NT2/D1 (cell line): ENCODE measurements at regions not wholly inside any gene's neighbourhood (a gene's known extent, or its start where the extent isn't known, plus 50 kb on each side); places are given as distances from the start of the nearest gene placed in this dataset.

Experiments
- DNase-seq: peaks from one replicate; pipeline ENCODE4 v3.0.0-alpha.2; 2011; ENCODE audit warnings: low read depth, low spot score
- H3K27me3 ChIP-seq: 2 replicates; pipeline ENCODE4 v1.6.0; 2011; ENCODE audit warnings: mild to moderate bottlenecking; ENCODE audit not compliant: insufficient read length, insufficient read depth
- H3K36me3 ChIP-seq: 2 replicates; pipeline ENCODE4 v1.6.1; 2011; ENCODE audit warnings: mild to moderate bottlenecking, low read length, mixed read lengths; ENCODE audit not compliant: insufficient read depth, insufficient read length
- H3K4me1 ChIP-seq: 2 replicates; pipeline ENCODE4 v1.5.1; 2011; ENCODE audit not compliant: insufficient read depth, insufficient read length
- H3K4me3 ChIP-seq: 2 replicates; pipeline ENCODE4 v1.5.1; 2011; ENCODE audit warnings: low read depth; ENCODE audit not compliant: insufficient read length
- H3K9ac ChIP-seq: 2 replicates; pipeline ENCODE4 v1.6.0; 2011; ENCODE audit warnings: low read depth; ENCODE audit not compliant: insufficient read length
- H3K9me3 ChIP-seq: 2 replicates; pipeline ENCODE4 v1.5.1; 2011; ENCODE audit warnings: mild to moderate bottlenecking, low read length; ENCODE audit not compliant: insufficient read depth
- SUZ12 ChIP-seq: IDR thresholded peaks from 2 replicates; pipeline ENCODE4 v1.6.1; 2011; ENCODE audit not compliant: insufficient read length, insufficient read depth; ENCODE audit errors: extremely low read depth
- YY1 ChIP-seq: IDR thresholded peaks from 2 replicates; pipeline ENCODE4 v1.6.1; 2011; ENCODE audit not compliant: insufficient read length, insufficient read depth
- ZNF274 ChIP-seq: IDR thresholded peaks from 2 replicates; pipeline ENCODE4 v1.6.1; 2011; ENCODE audit warnings: mild to moderate bottlenecking, low read depth, low read length

DNA sequence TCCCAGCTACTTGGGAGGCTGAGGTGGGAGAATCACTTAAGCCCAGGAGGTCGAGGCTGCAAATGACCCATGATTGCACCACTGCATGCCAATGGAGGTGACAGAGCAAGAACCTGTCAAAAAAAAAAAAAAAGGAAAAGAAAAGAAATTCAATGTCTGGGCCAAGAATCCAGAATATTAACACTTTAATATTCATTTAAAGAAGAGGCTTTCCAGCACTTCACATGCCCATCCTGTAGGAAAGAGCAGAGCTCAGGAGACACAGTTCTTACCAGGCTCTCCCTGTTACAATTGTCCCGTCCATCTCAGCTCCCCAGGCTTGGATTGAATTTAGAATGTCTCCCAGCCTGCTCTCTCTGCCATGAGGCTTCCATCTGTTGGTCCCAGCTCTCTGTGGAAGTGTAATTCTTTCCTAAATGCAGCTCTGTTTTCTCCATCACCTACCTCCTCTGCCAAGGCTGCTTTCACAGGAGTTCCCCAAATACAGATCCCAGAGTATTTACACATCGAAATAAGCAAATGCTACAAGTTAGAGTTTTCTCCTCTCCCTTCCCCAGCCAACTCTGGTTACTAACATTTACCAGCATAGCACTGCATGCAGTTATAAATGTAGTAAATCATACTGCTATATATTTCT is 116.6 kb upstream of the CDC42BPA start:
- Histone ChIP-seq H3K4me1 (no peaks in the 10 kb centered on the region), H3K36me3 (no peaks in the 10 kb centered on the region), H3K9me3 (no peaks in the 10 kb centered on the region), H3K9ac (no peak overlapping the region), H3K4me3 (no peak overlapping the region), H3K27me3 (peaks cover 2% of the 10 kb centered on the region)
- no peak for TF ChIP-seq ZNF274
- no peak for TF ChIP-seq YY1
- no peak for TF ChIP-seq SUZ12
- DNase-seq, result no peak

GRCh38 chr1:227433663-227434341 is 115.5 kb upstream of the CDC42BPA start:
- no peaks in the 10 kb centered on the region for H3K4me1 ChIP-seq
- peaks cover 2% of the 10 kb centered on the region for H3K27me3 ChIP-seq
- no peak for DNase-seq
- H3K9me3 ChIP-seq, result no peaks in the 10 kb centered on the region
- no peak overlapping the region for H3K9ac ChIP-seq
- H3K36me3 ChIP-seq, result no peaks in the 10 kb centered on the region
- no peak for TF ChIP-seq SUZ12
- TF ChIP-seq YY1, result no peak
- TF ChIP-seq ZNF274, result no peak
- no peak overlapping the region for H3K4me3 ChIP-seq

DNA sequence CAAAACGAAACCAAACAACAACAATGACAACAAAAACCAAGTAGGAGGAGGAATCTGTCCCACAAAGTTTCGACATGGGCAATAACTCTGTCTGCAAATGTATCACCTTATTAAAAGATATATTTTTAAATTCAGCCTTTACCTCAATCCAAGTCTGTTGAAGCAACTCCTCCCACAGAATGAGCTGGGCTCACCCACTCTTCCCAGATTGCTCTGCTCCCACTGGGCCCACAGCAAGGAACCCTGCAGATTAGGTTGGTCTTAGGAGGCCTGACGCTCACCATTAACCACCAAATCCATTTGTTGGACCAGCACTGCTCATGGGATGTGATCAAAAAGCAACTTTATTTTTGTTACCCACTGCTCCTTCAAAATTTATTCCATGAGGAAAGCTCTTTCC is 114.7 kb upstream of the CDC42BPA start:
- DNase-seq, result no peak
- Histone ChIP-seq H3K9me3 (no peaks in the 10 kb centered on the region), H3K4me1 (peaks cover 2% of the 10 kb centered on the region), H3K9ac (no peak overlapping the region), H3K4me3 (no peak overlapping the region), H3K27me3 (peaks cover 2% of the 10 kb centered on the region), H3K36me3 (no peaks in the 10 kb centered on the region)
- TF ChIP-seq SUZ12, result no peak
- no peak for TF ChIP-seq ZNF274

GRCh38 chr1:227432181-227432535 is 113.9 kb upstream of the CDC42BPA start:
- no peaks in the 10 kb centered on the region for H3K9me3 ChIP-seq
- no peak overlapping the region for H3K4me3 ChIP-seq
- peaks cover 2% of the 10 kb centered on the region for H3K27me3 ChIP-seq
- no peak for TF ChIP-seq SUZ12
- TF ChIP-seq YY1, result no peak
- no peak for TF ChIP-seq ZNF274
- H3K36me3 ChIP-seq, result no peaks in the 10 kb centered on the region
- H3K9ac ChIP-seq, result no peak overlapping the region
- no peak for DNase-seq
- H3K4me1 ChIP-seq, result peaks cover 2% of the 10 kb centered on the region

GRCh38 chr1:227429447-227430359 is 111.4 kb upstream of the CDC42BPA start:
- H3K4me3 ChIP-seq, result no peak overlapping the region
- no peaks in the 10 kb centered on the region for H3K36me3 ChIP-seq
- TF ChIP-seq YY1 (no peak), ZNF274 (no peak), SUZ12 (no peak)
- peaks cover 2% of the 10 kb centered on the region for H3K27me3 ChIP-seq
- peaks cover 2% of the 10 kb centered on the region for H3K4me1 ChIP-seq
- no peaks in the 10 kb centered on the region for H3K9me3 ChIP-seq
- H3K9ac ChIP-seq, result no peak overlapping the region
- DNase-seq, result no peak

DNA sequence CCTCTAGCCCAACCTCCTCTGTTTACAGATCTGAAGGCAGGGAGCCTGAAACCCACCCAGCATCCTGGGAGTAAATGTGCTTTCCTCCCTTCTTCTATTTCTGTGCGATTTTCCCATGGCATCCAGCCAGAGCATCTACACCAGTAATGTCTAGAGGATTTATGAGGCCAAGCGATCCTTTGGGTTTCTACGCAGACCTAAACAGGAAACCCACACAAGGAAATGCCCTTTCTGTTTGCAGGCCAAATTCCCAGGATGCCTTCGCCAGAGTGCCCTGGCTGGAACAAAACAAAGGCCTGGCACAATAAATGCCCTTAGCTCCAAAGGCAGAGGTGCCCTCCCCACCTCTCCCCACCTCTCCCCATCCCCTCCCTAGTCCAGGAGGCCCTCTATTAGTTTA is 110.5 kb upstream of the CDC42BPA start:
- TF ChIP-seq YY1 (no peak), ZNF274 (no peak), SUZ12 (no peak)
- peaks cover 2% of the 10 kb centered on the region for H3K4me1 ChIP-seq
- no peaks in the 10 kb centered on the region for H3K36me3 ChIP-seq
- DNase-seq, result no peak
- H3K27me3 ChIP-seq, result peaks cover 2% of the 10 kb centered on the region
- no peak overlapping the region for H3K9ac ChIP-seq
- H3K9me3 ChIP-seq, result no peaks in the 10 kb centered on the region
- H3K4me3 ChIP-seq, result no peak overlapping the region

DNA sequence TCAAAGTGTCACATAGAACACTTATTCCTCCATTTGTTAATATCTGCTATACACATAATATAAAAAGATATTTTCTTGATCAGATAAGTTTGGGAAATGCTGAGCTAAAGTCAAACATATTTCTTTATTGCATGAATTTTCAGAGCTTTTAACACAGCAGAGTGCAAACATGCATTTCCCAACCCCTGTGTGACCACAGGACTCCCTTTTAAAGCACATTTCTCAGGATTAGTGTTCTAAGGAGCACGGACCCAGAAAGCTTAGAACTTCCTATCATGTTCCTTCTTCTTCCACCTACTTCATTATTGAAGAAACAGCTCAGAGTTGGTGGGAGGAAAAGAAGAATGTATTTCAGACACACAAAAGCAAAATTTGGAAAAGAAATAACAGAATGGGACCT is 109.1 kb upstream of the CDC42BPA start:
- peaks cover 2% of the 10 kb centered on the region for H3K27me3 ChIP-seq
- H3K36me3 ChIP-seq, result no peaks in the 10 kb centered on the region
- no peak for TF ChIP-seq SUZ12
- no peak for TF ChIP-seq YY1
- TF ChIP-seq ZNF274, result no peak
- peaks cover 2% of the 10 kb centered on the region for H3K4me1 ChIP-seq
- no peak for DNase-seq
- H3K9me3 ChIP-seq, result no peaks in the 10 kb centered on the region
- H3K4me3 ChIP-seq, result no peak overlapping the region
- no peak overlapping the region for H3K9ac ChIP-seq
